ENCODE measurements at regions not wholly inside any gene's neighbourhood (a gene's known extent, or its start where the extent isn't known, plus 50 kb on each side); places are given as distances from the start of the nearest gene placed in this dataset.

GRCh38 chr17:14953405-14953804 lies 311.7 kb downstream of the PMP22 start:
- TF ChIP-seq CTCF (IDR thresholded peaks at IDR 0.05; ENCODE audit: low read depth, low read length) (no peak), EZH2phosphoT487 (IDR thresholded peaks at IDR 0.05; ENCODE audit: low read depth) (no peak)
